ENCODE measurements at regions not wholly inside any gene's neighbourhood (a gene's known extent, or its start where the extent isn't known, plus 50 kb on each side); places are given as distances from the start of the nearest gene placed in this dataset.

DNA sequence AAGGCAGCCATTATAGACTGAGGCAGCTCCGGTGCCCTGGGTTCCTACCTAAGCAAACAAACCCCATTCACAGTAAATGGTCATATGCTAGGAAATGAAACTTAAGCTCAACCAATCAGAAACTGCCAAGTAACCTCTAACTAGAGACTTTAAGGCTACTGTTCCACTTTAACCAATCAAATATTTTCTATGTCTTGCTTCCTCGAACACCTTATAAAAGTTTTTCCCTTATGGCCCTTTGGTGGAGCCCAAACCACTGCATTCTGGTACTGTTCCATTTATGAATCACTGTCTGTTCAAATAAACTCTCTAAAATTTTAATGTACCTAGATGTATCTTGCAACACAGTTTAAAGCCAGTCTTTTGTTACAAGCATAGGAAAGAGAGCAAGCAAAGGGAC is 361.1 kb downstream of the HGF start:
- CTCF ChIA-PET = no interaction called here
- H3K27ac ChIP-seq (ENCODE audit: extremely low read depth, low read depth, low read length) = no peak overlapping the region
- H3K36me3 ChIP-seq (ENCODE audit: control insufficient read depth in 2 of 2, insufficient read depth in 1 of 2, low read length in 2 of 2) = no peaks in the 10 kb centered on the region
- TF ChIP-seq, protein P1, sequence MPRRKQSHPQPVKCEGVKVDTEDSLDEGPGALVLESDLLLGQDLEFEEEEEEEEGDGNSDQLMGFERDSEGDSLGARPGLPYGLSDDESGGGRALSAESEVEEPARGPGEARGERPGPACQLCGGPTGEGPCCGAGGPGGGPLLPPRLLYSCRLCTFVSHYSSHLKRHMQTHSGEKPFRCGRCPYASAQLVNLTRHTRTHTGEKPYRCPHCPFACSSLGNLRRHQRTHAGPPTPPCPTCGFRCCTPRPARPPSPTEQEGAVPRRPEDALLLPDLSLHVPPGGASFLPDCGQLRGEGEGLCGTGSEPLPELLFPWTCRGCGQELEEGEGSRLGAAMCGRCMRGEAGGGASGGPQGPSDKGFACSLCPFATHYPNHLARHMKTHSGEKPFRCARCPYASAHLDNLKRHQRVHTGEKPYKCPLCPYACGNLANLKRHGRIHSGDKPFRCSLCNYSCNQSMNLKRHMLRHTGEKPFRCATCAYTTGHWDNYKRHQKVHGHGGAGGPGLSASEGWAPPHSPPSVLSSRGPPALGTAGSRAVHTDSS (tag by site-specific recombination; IDR thresholded peaks at IDR 0.05) = no peak
- TF ChIP-seq, protein P2, sequence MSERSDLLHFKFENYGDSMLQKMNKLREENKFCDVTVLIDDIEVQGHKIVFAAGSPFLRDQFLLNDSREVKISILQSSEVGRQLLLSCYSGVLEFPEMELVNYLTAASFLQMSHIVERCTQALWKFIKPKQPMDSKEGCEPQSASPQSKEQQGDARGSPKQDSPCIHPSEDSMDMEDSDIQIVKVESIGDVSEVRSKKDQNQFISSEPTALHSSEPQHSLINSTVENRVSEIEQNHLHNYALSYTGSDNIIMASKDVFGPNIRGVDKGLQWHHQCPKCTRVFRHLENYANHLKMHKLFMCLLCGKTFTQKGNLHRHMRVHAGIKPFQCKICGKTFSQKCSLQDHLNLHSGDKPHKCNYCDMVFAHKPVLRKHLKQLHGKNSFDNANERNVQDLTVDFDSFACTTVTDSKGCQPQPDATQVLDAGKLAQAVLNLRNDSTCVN (tag by site-specific recombination; optimal IDR thresholded peaks at IDR 0.05) = no peak
- TF ChIP-seq SP7 (tag by site-specific recombination; IDR thresholded peaks at IDR 0.05) = no peak
- TF ChIP-seq ZNF544 (tag by site-specific recombination; IDR thresholded peaks at IDR 0.05) = no peak
- no peak for TF ChIP-seq ZBTB7A (tag by site-specific recombination; IDR thresholded peaks at IDR 0.05; ENCODE audit: low read depth)
- no peak for TF ChIP-seq ZNF433 (tag by site-specific recombination; IDR thresholded peaks at IDR 0.05; ENCODE audit: low read depth)
- TF ChIP-seq, protein P3, sequence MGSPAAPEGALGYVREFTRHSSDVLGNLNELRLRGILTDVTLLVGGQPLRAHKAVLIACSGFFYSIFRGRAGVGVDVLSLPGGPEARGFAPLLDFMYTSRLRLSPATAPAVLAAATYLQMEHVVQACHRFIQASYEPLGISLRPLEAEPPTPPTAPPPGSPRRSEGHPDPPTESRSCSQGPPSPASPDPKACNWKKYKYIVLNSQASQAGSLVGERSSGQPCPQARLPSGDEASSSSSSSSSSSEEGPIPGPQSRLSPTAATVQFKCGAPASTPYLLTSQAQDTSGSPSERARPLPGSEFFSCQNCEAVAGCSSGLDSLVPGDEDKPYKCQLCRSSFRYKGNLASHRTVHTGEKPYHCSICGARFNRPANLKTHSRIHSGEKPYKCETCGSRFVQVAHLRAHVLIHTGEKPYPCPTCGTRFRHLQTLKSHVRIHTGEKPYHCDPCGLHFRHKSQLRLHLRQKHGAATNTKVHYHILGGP (tag by site-specific recombination; IDR thresholded peaks at IDR 0.05) = no peak
- TF ChIP-seq ZNF391 (tag by site-specific recombination; IDR thresholded peaks at IDR 0.05; ENCODE audit: borderline replicate concordance, low read depth) = no peak
- TF ChIP-seq, protein P4, sequence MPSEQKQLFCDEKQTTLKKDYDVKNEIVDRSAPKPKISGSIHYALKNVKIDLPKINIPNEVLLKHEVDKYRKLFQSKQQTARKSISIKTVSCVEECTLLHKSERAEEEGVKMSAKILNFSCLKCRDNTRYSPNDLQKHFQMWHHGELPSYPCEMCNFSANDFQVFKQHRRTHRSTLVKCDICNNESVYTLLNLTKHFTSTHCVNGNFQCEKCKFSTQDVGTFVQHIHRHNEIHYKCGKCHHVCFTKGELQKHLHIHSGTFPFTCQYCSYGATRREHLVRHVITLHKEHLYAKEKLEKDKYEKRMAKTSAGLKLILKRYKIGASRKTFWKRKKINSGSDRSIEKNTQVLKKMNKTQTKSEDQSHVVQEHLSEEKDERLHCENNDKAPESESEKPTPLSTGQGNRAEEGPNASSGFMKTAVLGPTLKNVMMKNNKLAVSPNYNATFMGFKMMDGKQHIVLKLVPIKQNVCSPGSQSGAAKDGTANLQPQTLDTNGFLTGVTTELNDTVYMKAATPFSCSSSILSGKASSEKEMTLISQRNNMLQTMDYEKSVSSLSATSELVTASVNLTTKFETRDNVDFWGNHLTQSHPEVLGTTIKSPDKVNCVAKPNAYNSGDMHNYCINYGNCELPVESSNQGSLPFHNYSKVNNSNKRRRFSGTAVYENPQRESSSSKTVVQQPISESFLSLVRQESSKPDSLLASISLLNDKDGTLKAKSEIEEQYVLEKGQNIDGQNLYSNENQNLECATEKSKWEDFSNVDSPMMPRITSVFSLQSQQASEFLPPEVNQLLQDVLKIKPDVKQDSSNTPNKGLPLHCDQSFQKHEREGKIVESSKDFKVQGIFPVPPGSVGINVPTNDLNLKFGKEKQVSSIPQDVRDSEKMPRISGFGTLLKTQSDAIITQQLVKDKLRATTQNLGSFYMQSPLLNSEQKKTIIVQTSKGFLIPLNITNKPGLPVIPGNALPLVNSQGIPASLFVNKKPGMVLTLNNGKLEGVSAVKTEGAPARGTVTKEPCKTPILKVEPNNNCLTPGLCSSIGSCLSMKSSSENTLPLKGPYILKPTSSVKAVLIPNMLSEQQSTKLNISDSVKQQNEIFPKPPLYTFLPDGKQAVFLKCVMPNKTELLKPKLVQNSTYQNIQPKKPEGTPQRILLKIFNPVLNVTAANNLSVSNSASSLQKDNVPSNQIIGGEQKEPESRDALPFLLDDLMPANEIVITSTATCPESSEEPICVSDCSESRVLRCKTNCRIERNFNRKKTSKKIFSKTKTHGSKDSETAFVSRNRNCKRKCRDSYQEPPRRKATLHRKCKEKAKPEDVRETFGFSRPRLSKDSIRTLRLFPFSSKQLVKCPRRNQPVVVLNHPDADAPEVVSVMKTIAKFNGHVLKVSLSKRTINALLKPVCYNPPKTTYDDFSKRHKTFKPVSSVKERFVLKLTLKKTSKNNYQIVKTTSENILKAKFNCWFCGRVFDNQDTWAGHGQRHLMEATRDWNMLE (tag by site-specific recombination; conservative IDR thresholded peaks at IDR 0.05; ENCODE audit: low read depth) = no peak
- no peak for TF ChIP-seq ZNF423 (tag by site-specific recombination; IDR thresholded peaks at IDR 0.05)
- no peak overlapping the region for H3K4me3 ChIP-seq (ENCODE audit: low read depth, low read length)
- H3K4me1 ChIP-seq (ENCODE audit: control insufficient read depth, insufficient read depth, low read length) = peaks cover 5% of the 10 kb centered on the region; the same call in 1 of the 2 replicates
- H3K9me3 ChIP-seq (ENCODE audit: control insufficient read depth, insufficient read depth, low read depth, low read length) = no peaks in the 10 kb centered on the region
- POLR2A ChIA-PET = no interaction called here

DNA sequence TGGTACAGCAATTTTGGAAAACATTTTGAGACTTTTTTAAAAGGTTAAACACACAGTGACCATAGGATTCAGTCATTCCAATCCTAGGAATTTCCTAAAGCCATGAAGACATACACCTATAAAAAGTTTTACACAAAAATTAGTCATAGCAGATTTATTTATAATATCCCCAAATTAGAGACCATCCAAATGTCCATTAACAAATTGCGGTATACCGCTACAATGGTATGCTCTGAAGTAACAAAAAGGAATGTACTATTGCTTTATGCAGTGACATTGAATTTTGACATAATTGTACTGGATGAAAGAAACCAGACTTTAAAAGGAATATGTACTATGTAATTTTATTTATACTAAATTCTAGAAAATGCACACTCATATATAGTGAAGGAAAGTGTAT is 362.8 kb downstream of the HGF start:
- ChIA-PET CTCF (interaction anchor here (0.6 kb wide), 1 partner anchor 32 kb away, joined by 3 read pairs; no protein-coding TSS in a partner anchor), POLR2A (no interaction called here)
- H3K4me3 ChIP-seq (ENCODE audit: low read depth, low read length) = no peak overlapping the region
- no peak overlapping the region for H3K27ac ChIP-seq (ENCODE audit: extremely low read depth, low read depth, low read length)
- peaks cover 8% of the 10 kb centered on the region for H3K4me1 ChIP-seq (ENCODE audit: control insufficient read depth, insufficient read depth, low read length)
- no peaks in the 10 kb centered on the region for H3K36me3 ChIP-seq (ENCODE audit: control insufficient read depth in 2 of 2, insufficient read depth in 1 of 2, low read length in 2 of 2)
- H3K9me3 ChIP-seq (ENCODE audit: control insufficient read depth, insufficient read depth, low read depth, low read length) = no peaks in the 10 kb centered on the region
- no peak for TF ChIP-seq ZNF426 (tag by site-specific recombination; IDR thresholded peaks at IDR 0.05)
- TF ChIP-seq ZBTB21 (tag by site-specific recombination; IDR thresholded peaks at IDR 0.05) = no peak
- no peak for TF ChIP-seq ZNF776 (tag by site-specific recombination; IDR thresholded peaks at IDR 0.05; ENCODE audit: borderline replicate concordance)
- TF ChIP-seq GLI4 (tag by site-specific recombination; IDR thresholded peaks at IDR 0.05) = no peak
- TF ChIP-seq ZNF121 (tag by site-specific recombination; IDR thresholded peaks at IDR 0.05) = no peak
- TF ChIP-seq OSR2 (tag by site-specific recombination; IDR thresholded peaks at IDR 0.05) = no peak
- no peak for TF ChIP-seq ZNF624 (tag by site-specific recombination; IDR thresholded peaks at IDR 0.05)
- no peak for TF ChIP-seq ZNF354C (tag by site-specific recombination; IDR thresholded peaks at IDR 0.05; ENCODE audit: borderline replicate concordance, low read depth)
- TF ChIP-seq ZNF701 (tag by site-specific recombination; IDR thresholded peaks at IDR 0.05) = no peak
- TF ChIP-seq ZNF571 (tag by site-specific recombination; IDR thresholded peaks at IDR 0.05) = no peak
- TF ChIP-seq, protein P5, sequence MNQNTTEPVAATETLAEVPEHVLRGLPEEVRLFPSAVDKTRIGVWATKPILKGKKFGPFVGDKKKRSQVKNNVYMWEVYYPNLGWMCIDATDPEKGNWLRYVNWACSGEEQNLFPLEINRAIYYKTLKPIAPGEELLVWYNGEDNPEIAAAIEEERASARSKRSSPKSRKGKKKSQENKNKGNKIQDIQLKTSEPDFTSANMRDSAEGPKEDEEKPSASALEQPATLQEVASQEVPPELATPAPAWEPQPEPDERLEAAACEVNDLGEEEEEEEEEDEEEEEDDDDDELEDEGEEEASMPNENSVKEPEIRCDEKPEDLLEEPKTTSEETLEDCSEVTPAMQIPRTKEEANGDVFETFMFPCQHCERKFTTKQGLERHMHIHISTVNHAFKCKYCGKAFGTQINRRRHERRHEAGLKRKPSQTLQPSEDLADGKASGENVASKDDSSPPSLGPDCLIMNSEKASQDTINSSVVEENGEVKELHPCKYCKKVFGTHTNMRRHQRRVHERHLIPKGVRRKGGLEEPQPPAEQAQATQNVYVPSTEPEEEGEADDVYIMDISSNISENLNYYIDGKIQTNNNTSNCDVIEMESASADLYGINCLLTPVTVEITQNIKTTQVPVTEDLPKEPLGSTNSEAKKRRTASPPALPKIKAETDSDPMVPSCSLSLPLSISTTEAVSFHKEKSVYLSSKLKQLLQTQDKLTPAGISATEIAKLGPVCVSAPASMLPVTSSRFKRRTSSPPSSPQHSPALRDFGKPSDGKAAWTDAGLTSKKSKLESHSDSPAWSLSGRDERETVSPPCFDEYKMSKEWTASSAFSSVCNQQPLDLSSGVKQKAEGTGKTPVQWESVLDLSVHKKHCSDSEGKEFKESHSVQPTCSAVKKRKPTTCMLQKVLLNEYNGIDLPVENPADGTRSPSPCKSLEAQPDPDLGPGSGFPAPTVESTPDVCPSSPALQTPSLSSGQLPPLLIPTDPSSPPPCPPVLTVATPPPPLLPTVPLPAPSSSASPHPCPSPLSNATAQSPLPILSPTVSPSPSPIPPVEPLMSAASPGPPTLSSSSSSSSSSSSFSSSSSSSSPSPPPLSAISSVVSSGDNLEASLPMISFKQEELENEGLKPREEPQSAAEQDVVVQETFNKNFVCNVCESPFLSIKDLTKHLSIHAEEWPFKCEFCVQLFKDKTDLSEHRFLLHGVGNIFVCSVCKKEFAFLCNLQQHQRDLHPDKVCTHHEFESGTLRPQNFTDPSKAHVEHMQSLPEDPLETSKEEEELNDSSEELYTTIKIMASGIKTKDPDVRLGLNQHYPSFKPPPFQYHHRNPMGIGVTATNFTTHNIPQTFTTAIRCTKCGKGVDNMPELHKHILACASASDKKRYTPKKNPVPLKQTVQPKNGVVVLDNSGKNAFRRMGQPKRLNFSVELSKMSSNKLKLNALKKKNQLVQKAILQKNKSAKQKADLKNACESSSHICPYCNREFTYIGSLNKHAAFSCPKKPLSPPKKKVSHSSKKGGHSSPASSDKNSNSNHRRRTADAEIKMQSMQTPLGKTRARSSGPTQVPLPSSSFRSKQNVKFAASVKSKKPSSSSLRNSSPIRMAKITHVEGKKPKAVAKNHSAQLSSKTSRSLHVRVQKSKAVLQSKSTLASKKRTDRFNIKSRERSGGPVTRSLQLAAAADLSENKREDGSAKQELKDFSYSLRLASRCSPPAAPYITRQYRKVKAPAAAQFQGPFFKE (tag by site-specific recombination; IDR thresholded peaks at IDR 0.05; ENCODE audit: borderline replicate concordance) = no peak
